KMS-11 (cell line): ENCODE measurements at regions not wholly inside any gene's neighbourhood (a gene's known extent, or its start where the extent isn't known, plus 50 kb on each side); places are given as distances from the start of the nearest gene placed in this dataset.

Source experiments
- H2AFZ ChIP-seq: fragments of 200-600 bp; sonication (generic); 2 replicates; pipeline ENCODE4 v1.6.1; 2016; ENCODE audit warnings: antibody characterized with exemption, mixed run types, low read depth
- H3K27ac ChIP-seq: fragments of 200-600 bp; sonication (generic); 2 replicates; pipeline ENCODE4 v1.6.1; 2016; ENCODE audit warnings: mild to moderate bottlenecking, mixed run types
- H3K27me3 ChIP-seq: fragments of 200-600 bp; sonication (generic); 2 replicates; pipeline ENCODE4 v1.6.1; 2017; ENCODE audit warnings: mild to moderate bottlenecking, low read depth, mixed run types, moderate library complexity; ENCODE audit not compliant: insufficient read depth
- H3K36me3 ChIP-seq: fragments of 200-600 bp; sonication (generic); 2 replicates; pipeline ENCODE4 v1.6.1; 2017; ENCODE audit warnings: mild to moderate bottlenecking, mixed run types; ENCODE audit not compliant: insufficient read depth
- H3K4me1 ChIP-seq: fragments of 200-600 bp; sonication (generic); 2 replicates; pipeline ENCODE4 v1.6.1; 2016; ENCODE audit warnings: mild to moderate bottlenecking, low read depth, mixed run types; ENCODE audit not compliant: poor library complexity, severe bottlenecking
- H3K4me2 ChIP-seq: fragments of 200-600 bp; sonication (generic); 2 replicates; pipeline ENCODE4 v1.7.0; 2016; ENCODE audit warnings: mild to moderate bottlenecking, mixed run types
- H3K4me3 ChIP-seq: fragments of 200-600 bp; sonication (generic); IDR thresholded peaks from 2 replicates; pipeline ENCODE4 v1.6.1; 2017; ENCODE audit warnings: low read depth, low read length, mixed read lengths; ENCODE audit not compliant: insufficient read depth
- H3K79me2 ChIP-seq: fragments of 200-600 bp; sonication (generic); 2 replicates; pipeline ENCODE4 v1.6.1; 2016; ENCODE audit warnings: low read depth, mixed run types; ENCODE audit not compliant: insufficient read depth
- H3K9ac ChIP-seq: fragments of 200-600 bp; sonication (generic); 2 replicates; pipeline ENCODE4 v1.6.1; 2016; ENCODE audit warnings: mild to moderate bottlenecking, mixed run types
- H4K20me1 ChIP-seq: fragments of 200-600 bp; sonication (generic); 2 replicates; pipeline ENCODE4 v1.6.1; 2016; ENCODE audit warnings: mild to moderate bottlenecking, mixed run types; ENCODE audit not compliant: insufficient read depth
- CTCF ChIP-seq: fragments of 200-600 bp; sonication (generic); conservative IDR thresholded peaks from 2 replicates; pipeline ENCODE4 v1.6.1; 2017; ENCODE audit warnings: low read depth, mild to moderate bottlenecking, antibody characterized with exemption, low read length, moderate library complexity, mixed read lengths

GRCh38 chr11:79931692-79932091 is 490.9 kb upstream of the TENM4 start:
- H4K20me1 ChIP-seq, result no peaks in the 10 kb centered on the region
- no peak overlapping the region for H2AFZ ChIP-seq
- no peaks in the 10 kb centered on the region for H3K27me3 ChIP-seq
- H3K4me1 ChIP-seq, result no peaks in the 10 kb centered on the region
- H3K36me3 ChIP-seq, result no peaks in the 10 kb centered on the region
- H3K4me2 ChIP-seq, result no peak overlapping the region
- H3K79me2 ChIP-seq, result no peaks in the 10 kb centered on the region
- no peak overlapping the region for H3K9ac ChIP-seq
- no peak overlapping the region for H3K4me3 ChIP-seq
- H3K27ac ChIP-seq, result no peak overlapping the region
- TF ChIP-seq CTCF, result no peak

- no peak for TF ChIP-seq CTCF
- no peak overlapping the region for H3K9ac ChIP-seq
- no peaks in the 10 kb centered on the region for H3K27me3 ChIP-seq
- H3K79me2 ChIP-seq, result no peaks in the 10 kb centered on the region
- no peak overlapping the region for H3K4me2 ChIP-seq
- no peaks in the 10 kb centered on the region for H3K4me1 ChIP-seq
- H4K20me1 ChIP-seq, result no peaks in the 10 kb centered on the region
- H3K36me3 ChIP-seq, result no peaks in the 10 kb centered on the region
- no peak overlapping the region for H3K4me3 ChIP-seq
- H2AFZ ChIP-seq, result no peak overlapping the region
- no peak overlapping the region for H3K27ac ChIP-seq
Observed at GRCh38 chr11:79926707-79927106, 485.9 kb upstream of the TENM4 start.

- Histone ChIP-seq H3K36me3 (no peaks in the 10 kb centered on the region), H4K20me1 (no peaks in the 10 kb centered on the region), H3K79me2 (no peaks in the 10 kb centered on the region), H3K27ac (no peak overlapping the region), H2AFZ (no peak overlapping the region), H3K27me3 (no peaks in the 10 kb centered on the region), H3K4me2 (no peak overlapping the region), H3K9ac (no peak overlapping the region), H3K4me3 (no peak overlapping the region), H3K4me1 (no peaks in the 10 kb centered on the region)
- no peak for TF ChIP-seq CTCF
Observed at GRCh38 chr11:79925570-79925969, 484.7 kb upstream of the TENM4 start.

GRCh38 chr11:79922641-79923040 is 481.8 kb upstream of the TENM4 start:
- Histone ChIP-seq H3K9ac (no peak overlapping the region), H3K27me3 (no peaks in the 10 kb centered on the region), H3K4me3 (no peak overlapping the region), H4K20me1 (no peaks in the 10 kb centered on the region), H3K4me1 (no peaks in the 10 kb centered on the region), H3K36me3 (no peaks in the 10 kb centered on the region), H3K4me2 (no peak overlapping the region), H3K79me2 (no peaks in the 10 kb centered on the region), H2AFZ (no peak overlapping the region), H3K27ac (no peak overlapping the region)
- no peak for TF ChIP-seq CTCF

- no peaks in the 10 kb centered on the region for H3K79me2 ChIP-seq
- H3K4me2 ChIP-seq, result no peak overlapping the region
- no peak for TF ChIP-seq CTCF
- H4K20me1 ChIP-seq, result no peaks in the 10 kb centered on the region
- H3K36me3 ChIP-seq, result no peaks in the 10 kb centered on the region
- no peaks in the 10 kb centered on the region for H3K4me1 ChIP-seq
- no peak overlapping the region for H3K27ac ChIP-seq
- H3K9ac ChIP-seq, result no peak overlapping the region
- H3K27me3 ChIP-seq, result no peaks in the 10 kb centered on the region
- no peak overlapping the region for H3K4me3 ChIP-seq
- H2AFZ ChIP-seq, result no peak overlapping the region
Observed at GRCh38 chr11:79920480-79920879, 479.6 kb upstream of the TENM4 start.
